Erythroblast (primary cell): ENCODE measurements at regions not wholly inside any gene's neighbourhood (a gene's known extent, or its start where the extent isn't known, plus 50 kb on each side); places are given as distances from the start of the nearest gene placed in this dataset.

Source experiments
- GATA1 ChIP-seq: IDR thresholded peaks from 2 replicates; pipeline ENCODE4 v1.6.1; 2011; ENCODE audit warnings: low read depth, mild to moderate bottlenecking, control low read depth, low read length, moderate library complexity
- POLR2A ChIP-seq: IDR thresholded peaks from 2 replicates; pipeline ENCODE4 v1.6.1; 2011; ENCODE audit warnings: mild to moderate bottlenecking, low read length

GRCh38 chr14:51582437-51582836 is 69.3 kb upstream of the FRMD6 start:
- TF ChIP-seq POLR2A (no peak), GATA1 (no peak)
